AG09319 (cell line): ENCODE measurements at regions not wholly inside any gene's neighbourhood (a gene's known extent, or its start where the extent isn't known, plus 50 kb on each side); places are given as distances from the start of the nearest gene placed in this dataset.
"Not testable (repeated sequence)": the region's sequence is repeated elsewhere in the genome, so short reads cannot be mapped to it uniquely, and the experiment has no call there.

Source experiments
- DNase-seq: peaks from one replicate; pipeline ENCODE4 v3.0.0-alpha.2; 2010; ENCODE audit warnings: low read depth; ENCODE audit errors: extremely low read depth
- TF ChIP-seq, protein P1 (sequence below): IDR thresholded peaks from 2 replicates; pipeline ENCODE4 v1.5.1; 2011; ENCODE audit warnings: low read depth, mild to moderate bottlenecking, inconsistent platforms, low read length, moderate library complexity

GRCh38 chr12:58313091-58313855, 371.9 kb downstream of the ATP23 start:
- no peak for DNase-seq
- TF ChIP-seq, protein P1, sequence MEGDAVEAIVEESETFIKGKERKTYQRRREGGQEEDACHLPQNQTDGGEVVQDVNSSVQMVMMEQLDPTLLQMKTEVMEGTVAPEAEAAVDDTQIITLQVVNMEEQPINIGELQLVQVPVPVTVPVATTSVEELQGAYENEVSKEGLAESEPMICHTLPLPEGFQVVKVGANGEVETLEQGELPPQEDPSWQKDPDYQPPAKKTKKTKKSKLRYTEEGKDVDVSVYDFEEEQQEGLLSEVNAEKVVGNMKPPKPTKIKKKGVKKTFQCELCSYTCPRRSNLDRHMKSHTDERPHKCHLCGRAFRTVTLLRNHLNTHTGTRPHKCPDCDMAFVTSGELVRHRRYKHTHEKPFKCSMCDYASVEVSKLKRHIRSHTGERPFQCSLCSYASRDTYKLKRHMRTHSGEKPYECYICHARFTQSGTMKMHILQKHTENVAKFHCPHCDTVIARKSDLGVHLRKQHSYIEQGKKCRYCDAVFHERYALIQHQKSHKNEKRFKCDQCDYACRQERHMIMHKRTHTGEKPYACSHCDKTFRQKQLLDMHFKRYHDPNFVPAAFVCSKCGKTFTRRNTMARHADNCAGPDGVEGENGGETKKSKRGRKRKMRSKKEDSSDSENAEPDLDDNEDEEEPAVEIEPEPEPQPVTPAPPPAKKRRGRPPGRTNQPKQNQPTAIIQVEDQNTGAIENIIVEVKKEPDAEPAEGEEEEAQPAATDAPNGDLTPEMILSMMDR, result no peak

DNA sequence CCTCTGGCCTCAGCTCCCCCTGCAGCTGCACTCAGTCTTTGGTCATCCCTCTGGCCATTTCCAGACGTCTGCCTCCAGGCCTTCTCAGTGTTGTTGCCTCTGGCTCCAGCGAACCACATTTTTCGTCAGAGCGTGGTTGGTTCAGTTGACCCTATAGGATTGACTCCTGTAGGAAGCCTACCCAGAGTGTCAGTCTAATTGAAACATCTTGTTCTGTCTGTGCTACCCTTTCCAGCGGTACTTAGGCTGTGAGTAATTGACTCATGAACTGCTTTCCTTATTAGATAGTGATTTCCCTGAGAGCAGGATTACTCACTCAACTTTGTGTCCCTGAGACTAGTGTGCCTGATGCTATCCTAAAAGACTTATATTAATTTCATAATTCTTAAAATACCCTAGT, 373.2 kb downstream of the ATP23 start:
- TF ChIP-seq, protein P1, result no peak
- no peak for DNase-seq

DNA sequence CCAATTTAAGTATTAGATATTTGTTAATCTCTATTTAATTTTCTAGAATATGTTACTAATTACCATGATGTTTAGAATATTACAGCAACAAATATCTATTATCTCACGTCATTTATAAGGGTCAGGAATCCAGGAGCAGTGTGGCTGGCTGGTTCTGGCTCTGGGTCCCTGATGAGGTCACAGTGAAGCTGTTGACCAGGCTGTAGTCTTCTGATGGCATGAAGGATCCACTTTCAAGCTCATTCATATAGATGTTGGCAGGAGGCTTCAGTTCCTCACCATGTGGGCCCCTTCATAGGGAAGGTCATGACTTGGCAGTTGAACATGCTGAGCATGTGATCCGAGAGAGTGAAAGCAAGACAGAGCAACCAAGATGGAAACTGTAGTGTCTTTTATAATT, 375.6 kb downstream of the ATP23 start:
- TF ChIP-seq, protein P1, result no peak

DNA sequence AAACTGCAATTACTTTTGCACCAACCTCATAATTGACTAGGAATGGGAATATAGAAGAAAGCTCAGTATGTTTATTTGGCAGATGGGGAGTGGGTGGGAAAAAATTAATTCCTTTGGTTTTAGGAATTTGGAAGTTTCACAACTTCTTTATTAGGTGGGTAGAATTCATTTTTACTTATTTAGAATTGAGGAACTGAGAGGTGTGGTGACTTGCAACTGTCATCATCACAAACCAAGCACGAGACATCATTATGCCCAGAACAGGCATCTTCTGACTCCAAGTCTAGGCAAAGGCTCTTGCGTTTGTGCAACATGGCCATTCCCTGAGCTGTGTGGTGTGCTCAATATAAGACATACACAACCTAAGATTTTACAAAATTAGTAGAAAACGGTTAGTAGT, 380.0 kb downstream of the ATP23 start:
- DNase-seq, result no peak

More for the DNA sequence above, 375.6 kb downstream of the ATP23 start:
- DNase-seq, result no peak

DNA sequence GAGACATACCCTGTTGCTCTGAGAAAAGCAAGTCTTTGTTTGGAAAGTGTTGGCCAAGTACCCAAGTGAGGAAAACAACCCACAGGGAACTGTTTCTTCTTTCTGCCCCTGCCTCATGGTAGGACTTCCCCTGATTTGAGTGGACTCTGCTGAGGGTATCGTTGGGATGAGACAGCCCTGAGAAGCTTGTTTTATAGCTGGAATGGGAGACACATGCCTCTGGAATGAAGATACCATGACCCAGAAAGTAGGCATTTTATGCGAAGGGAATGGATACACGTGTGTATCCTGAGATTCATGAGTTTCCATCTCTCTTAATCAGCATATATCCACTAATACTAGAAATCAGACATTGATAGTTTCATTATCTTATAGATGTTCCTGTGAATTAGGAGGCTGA, 382.3 kb downstream of the ATP23 start:
- no peak for DNase-seq
- TF ChIP-seq, protein P1, result no peak

More for the DNA sequence above, 380.0 kb downstream of the ATP23 start:
- TF ChIP-seq, protein P1, result no peak

- TF ChIP-seq, protein P1, result no peak
- DNase-seq, result no peak
Observed at GRCh38 chr12:58325561-58325960, 384.2 kb downstream of the ATP23 start.

DNA sequence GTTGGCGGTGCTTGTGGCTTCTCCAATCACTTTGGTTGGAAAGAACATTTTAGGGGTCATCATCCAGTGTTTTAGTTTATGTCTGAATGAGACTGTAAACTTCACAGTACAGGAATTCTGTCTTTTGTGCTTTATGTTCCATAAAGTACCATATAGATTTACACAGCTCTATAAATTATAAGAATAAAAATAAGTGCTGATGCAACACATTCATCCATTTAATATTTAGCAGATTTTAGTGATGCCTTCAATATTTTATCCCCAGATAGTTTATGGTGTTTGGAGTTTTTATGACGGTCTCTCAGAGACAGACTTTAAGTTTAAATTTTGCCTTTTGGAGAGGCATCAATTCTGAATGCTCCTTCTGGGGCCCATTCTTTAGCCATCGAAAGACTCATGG, 385.2 kb downstream of the ATP23 start:
- no peak for DNase-seq
- TF ChIP-seq, protein P1, result no peak

- not testable (repeated sequence) for DNase-seq
Observed at GRCh38 chr12:58336581-58337242, 395.3 kb downstream of the ATP23 start.

DNA sequence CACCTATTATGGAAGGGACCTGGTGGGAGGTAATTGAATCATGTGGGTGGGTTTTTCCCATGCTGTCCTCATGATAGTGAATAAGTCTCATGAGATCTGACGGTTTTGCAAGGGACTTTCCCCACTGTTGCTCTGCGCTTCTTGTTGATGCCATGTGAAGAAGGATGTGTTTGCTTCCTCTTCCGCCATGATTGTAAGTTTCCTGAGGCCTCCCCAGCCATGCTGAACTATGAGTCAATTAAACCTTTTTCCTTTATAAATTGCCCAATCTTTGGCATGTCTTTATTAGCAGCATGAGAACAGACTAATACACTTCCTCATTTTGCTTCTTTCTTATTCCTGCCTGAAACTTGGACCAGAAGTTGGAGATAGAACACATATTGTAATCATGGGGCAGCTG, 396.2 kb downstream of the ATP23 start:
- DNase-seq, result not testable (repeated sequence)
